H9 (cell line): ENCODE measurements at regions not wholly inside any gene's neighbourhood (a gene's known extent, or its start where the extent isn't known, plus 50 kb on each side); places are given as distances from the start of the nearest gene placed in this dataset.

ENCODE experiments used
- DNase-seq: peaks from one replicate; pipeline ENCODE4 v3.0.0-alpha.2; 2017
- H2AFZ ChIP-seq: one replicate; pipeline ENCODE4 v1.6.1; 2013; ENCODE audit warnings: mild to moderate bottlenecking, low read length, control low read depth, moderate library complexity
- H2AK5ac ChIP-seq: 2 replicates; pipeline ENCODE4 v1.6.1; 2013; ENCODE audit warnings: low read length, control low read depth, mixed read lengths; ENCODE audit not compliant: insufficient read length
- H2BK120ac ChIP-seq: one replicate; pipeline ENCODE4 v1.6.1; 2013; ENCODE audit warnings: low read depth, mild to moderate bottlenecking, low read length, control low read depth, inconsistent platforms; ENCODE audit not compliant: poor library complexity, severe bottlenecking
- H2BK12ac ChIP-seq: 2 replicates; pipeline ENCODE4 v1.6.1; 2013; ENCODE audit warnings: low read length, control low read depth, mixed read lengths, low read depth; ENCODE audit not compliant: insufficient read length
- H2BK15ac ChIP-seq: 2 replicates; pipeline ENCODE4 v1.6.1; 2013; ENCODE audit warnings: low read depth, low read length, control low read depth
- H2BK20ac ChIP-seq: one replicate; pipeline ENCODE4 v1.6.1; 2013; ENCODE audit warnings: low read depth, mild to moderate bottlenecking, low read length, control low read depth, inconsistent platforms; ENCODE audit not compliant: poor library complexity, severe bottlenecking
- H2BK5ac ChIP-seq: 2 replicates; pipeline ENCODE4 v1.6.1; 2013; ENCODE audit warnings: low read length, control low read depth, mixed read lengths; ENCODE audit not compliant: insufficient read length
- H3K14ac ChIP-seq: 2 replicates; pipeline ENCODE4 v1.6.1; 2013; ENCODE audit warnings: low read length, control low read depth; ENCODE audit not compliant: insufficient read depth
- H3K18ac ChIP-seq: 2 replicates; pipeline ENCODE4 v1.6.1; 2013; ENCODE audit warnings: low read depth, mild to moderate bottlenecking, mixed read lengths, low read length, control low read depth; ENCODE audit not compliant: insufficient read length
- H3K23ac ChIP-seq: 2 replicates; pipeline ENCODE4 v1.6.1; 2013; ENCODE audit warnings: low read length, control low read depth, mixed read lengths, low read depth; ENCODE audit not compliant: insufficient read length
- H3K23me2 ChIP-seq: 2 replicates; pipeline ENCODE4 v1.6.1; 2013; ENCODE audit warnings: low read depth, mild to moderate bottlenecking, mixed read lengths, low read length, control low read depth; ENCODE audit not compliant: insufficient read length, poor library complexity, severe bottlenecking
- H3K27ac ChIP-seq: 2 replicates; pipeline ENCODE4 v1.5.1; 2013; ENCODE audit warnings: low read length, control low read depth, mixed read lengths, low read depth; ENCODE audit not compliant: insufficient read length
- H3K27me3 ChIP-seq: 2 replicates; pipeline ENCODE4 v1.6.1; 2013; ENCODE audit warnings: low read length, control low read depth, inconsistent platforms; ENCODE audit not compliant: insufficient read depth
- H3K4ac ChIP-seq: 2 replicates; pipeline ENCODE4 v1.6.1; 2013; ENCODE audit warnings: low read depth, mild to moderate bottlenecking, control low read depth, inconsistent platforms, low read length, moderate library complexity
- H3K4me1 ChIP-seq: 2 replicates; pipeline ENCODE4 v1.6.1; 2013; ENCODE audit warnings: low read length, control low read depth, inconsistent platforms; ENCODE audit not compliant: insufficient read depth
- H3K4me2 ChIP-seq: 2 replicates; pipeline ENCODE4 v1.6.1; 2013; ENCODE audit warnings: low read length, control low read depth, mixed read lengths; ENCODE audit not compliant: insufficient read length, insufficient read depth
- H3K56ac ChIP-seq: 2 replicates; pipeline ENCODE4 v1.6.1; 2013; ENCODE audit warnings: low read depth, mild to moderate bottlenecking, mixed read lengths, low read length, control low read depth; ENCODE audit not compliant: insufficient read length
- H3K79me1 ChIP-seq: 2 replicates; pipeline ENCODE4 v1.6.1; 2013; ENCODE audit warnings: low read depth, mild to moderate bottlenecking, moderate library complexity, low read length, control low read depth, inconsistent platforms; ENCODE audit not compliant: insufficient read depth, poor library complexity, severe bottlenecking
- H3K79me2 ChIP-seq: 2 replicates; pipeline ENCODE4 v1.6.1; 2013; ENCODE audit warnings: low read length, control low read depth, inconsistent platforms; ENCODE audit not compliant: insufficient read depth
- H3K9ac ChIP-seq: 2 replicates; pipeline ENCODE4 v1.6.1; 2013; ENCODE audit warnings: low read length, control low read depth, mixed read lengths; ENCODE audit not compliant: insufficient read length; ENCODE audit errors: extremely low read depth
- H3K9me3 ChIP-seq: one replicate; pipeline ENCODE4 v1.6.1; 2013; ENCODE audit warnings: low read depth, low read length, inconsistent platforms; ENCODE audit not compliant: control insufficient read depth
- H3T11ph ChIP-seq: one replicate; pipeline ENCODE4 v1.6.1; 2013; ENCODE audit warnings: mild to moderate bottlenecking, low read length, control low read depth, inconsistent platforms
- H4K20me1 ChIP-seq: one replicate; pipeline ENCODE4 v1.6.1; 2013; ENCODE audit not compliant: control insufficient read depth, insufficient read length, insufficient read depth
- H4K5ac ChIP-seq: 2 replicates; pipeline ENCODE4 v1.6.1; 2013; ENCODE audit warnings: low read depth, mild to moderate bottlenecking, mixed read lengths, low read length, control low read depth; ENCODE audit not compliant: insufficient read length
- H4K8ac ChIP-seq: replicated peaks from 2 replicates; pipeline ENCODE4 v1.6.1; 2013; ENCODE audit warnings: low read length, control low read depth, mixed read lengths, low read depth; ENCODE audit not compliant: insufficient read length
- H4K91ac ChIP-seq: 2 replicates; pipeline ENCODE4 v1.6.1; 2013; ENCODE audit warnings: low read depth, mild to moderate bottlenecking, moderate library complexity, mixed read lengths, low read length, control low read depth; ENCODE audit not compliant: insufficient read length
- H3K27ac Mint-ChIP-seq, 3 experiments: 2 replicates in 2 of 3; 3 replicates in 1 of 3; pipeline ENCODE4 v1.8.0; 2020 to 2021; ENCODE audit warnings: mixed read lengths in 3 of 3, mild to moderate bottlenecking in 1 of 3, moderate library complexity in 1 of 3
- H3K27me3 Mint-ChIP-seq: 2 replicates; pipeline ENCODE4 v1.8.0; 2021; ENCODE audit warnings: low read depth, mild to moderate bottlenecking, moderate library complexity, mixed read lengths
- H3K36me3 Mint-ChIP-seq, 3 experiments: 2 replicates in 2 of 3; 3 replicates in 1 of 3; pipeline ENCODE4 v1.8.0; 2020 to 2021; ENCODE audit warnings: low read depth in 3 of 3, mixed read lengths in 3 of 3; ENCODE audit not compliant: insufficient read depth in 1 of 3
- H3K4me1 Mint-ChIP-seq, 2 experiments: 2 replicates each; pipeline ENCODE4 v1.8.0; 2020; ENCODE audit warnings: mixed read lengths in 2 of 2
- H3K4me3 Mint-ChIP-seq, 2 experiments: 2 replicates in 1 of 2; 3 replicates in 1 of 2; pipeline ENCODE4 v1.8.0; 2020 to 2021; ENCODE audit warnings: mild to moderate bottlenecking in 2 of 2, mixed read lengths in 2 of 2, moderate library complexity in 1 of 2
- H3K9me3 Mint-ChIP-seq, 2 experiments: 2 replicates in 1 of 2; 3 replicates in 1 of 2; pipeline ENCODE4 v1.8.0; 2020; ENCODE audit warnings: mild to moderate bottlenecking in 2 of 2, mixed read lengths in 2 of 2, moderate library complexity in 1 of 2
- WGBS: extraction: QIAGEN DNeasy Blood & Tissue Kit; methylation state at CpG from one replicate; pipeline ENCODE4 v1.1.7; 2013; ENCODE audit warnings: missing lambda C conversion rate, low lambda C conversion rate, mixed read lengths; ENCODE audit not compliant: insufficient read length; ENCODE audit errors: extremely low coverage; 5-methylcytosine and 5-hydroxymethylcytosine counted together
- TF ChIP-seq, protein P1 (sequence below): fragments of 200-600 bp; sonication (generic); conservative IDR thresholded peaks from 3 replicates; pipeline ENCODE4 v1.8.0; 2021; ENCODE audit warnings: antibody characterized with exemption, mild to moderate bottlenecking

DNA sequence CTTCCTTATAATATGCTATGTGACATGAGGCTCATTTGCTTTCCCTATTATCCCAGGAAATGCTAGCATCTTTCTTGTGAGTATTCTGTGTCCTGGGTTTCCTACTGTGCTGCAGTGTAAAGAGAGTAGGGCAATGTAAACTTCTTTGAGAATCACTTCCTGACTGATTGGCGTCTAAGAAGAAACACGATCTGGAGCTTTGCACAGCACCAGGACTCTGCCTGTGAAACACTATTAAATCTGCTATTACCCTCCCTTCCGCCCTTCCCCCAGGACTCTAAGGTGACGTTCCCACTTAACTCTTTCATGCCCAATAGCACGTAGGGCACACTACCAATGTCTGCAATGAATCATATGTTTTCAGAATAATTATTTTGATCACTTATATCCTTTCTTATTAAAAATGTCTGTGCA, 607.3 kb upstream of the CITED2 start:
- Histone ChIP-seq H3K23me2 (no peaks in the 10 kb centered on the region), H3K14ac (no peak overlapping the region), H2BK120ac (no peak overlapping the region), H2BK20ac (no peak overlapping the region), H3K9me3 (no peaks in the 10 kb centered on the region), H4K20me1 (no peaks in the 10 kb centered on the region), H3K27ac (no peak overlapping the region), H4K8ac (no peak overlapping the region), H3K4ac (no peak overlapping the region), H3K18ac (no peak overlapping the region), H3T11ph (no peak overlapping the region), H4K91ac (no peak overlapping the region), H3K4me1 (peaks cover 6% of the 10 kb centered on the region; the same call in 1 of the 2 replicates), H3K23ac (no peak overlapping the region), H2AK5ac (no peak overlapping the region), H3K79me2 (no peaks in the 10 kb centered on the region), H2BK15ac (no peak overlapping the region), H3K56ac (no peak overlapping the region), H4K5ac (no peak overlapping the region), H3K79me1 (no peaks in the 10 kb centered on the region), H3K27me3 (no peaks in the 10 kb centered on the region), H2AFZ (peak overlapping the region; percentile 68), H3K9ac (no peak overlapping the region), H3K4me2 (no peak overlapping the region), H2BK12ac (no peak overlapping the region), H2BK5ac (no peak overlapping the region)
- peaks cover 32 to 34% of the 10 kb centered on the region in 2 experiments for H3K4me1 Mint-ChIP-seq
- peak overlapping the region; percentile 55 to 93 (median 71); a peak in 6 of 7 replicates for H3K27ac Mint-ChIP-seq
- DNase-seq: peak; percentile 30
- no CpG with 5 or more reads among the region's 5 CpGs for WGBS
- H3K4me3 Mint-ChIP-seq: peak overlapping the region in 1 of 2 experiments; percentile 38; a peak in 2 of 5 replicates
- no peaks in the 10 kb centered on the region for H3K27me3 Mint-ChIP-seq
- H3K36me3 Mint-ChIP-seq: no peaks in the 10 kb centered on the region
- TF ChIP-seq, protein P1, sequence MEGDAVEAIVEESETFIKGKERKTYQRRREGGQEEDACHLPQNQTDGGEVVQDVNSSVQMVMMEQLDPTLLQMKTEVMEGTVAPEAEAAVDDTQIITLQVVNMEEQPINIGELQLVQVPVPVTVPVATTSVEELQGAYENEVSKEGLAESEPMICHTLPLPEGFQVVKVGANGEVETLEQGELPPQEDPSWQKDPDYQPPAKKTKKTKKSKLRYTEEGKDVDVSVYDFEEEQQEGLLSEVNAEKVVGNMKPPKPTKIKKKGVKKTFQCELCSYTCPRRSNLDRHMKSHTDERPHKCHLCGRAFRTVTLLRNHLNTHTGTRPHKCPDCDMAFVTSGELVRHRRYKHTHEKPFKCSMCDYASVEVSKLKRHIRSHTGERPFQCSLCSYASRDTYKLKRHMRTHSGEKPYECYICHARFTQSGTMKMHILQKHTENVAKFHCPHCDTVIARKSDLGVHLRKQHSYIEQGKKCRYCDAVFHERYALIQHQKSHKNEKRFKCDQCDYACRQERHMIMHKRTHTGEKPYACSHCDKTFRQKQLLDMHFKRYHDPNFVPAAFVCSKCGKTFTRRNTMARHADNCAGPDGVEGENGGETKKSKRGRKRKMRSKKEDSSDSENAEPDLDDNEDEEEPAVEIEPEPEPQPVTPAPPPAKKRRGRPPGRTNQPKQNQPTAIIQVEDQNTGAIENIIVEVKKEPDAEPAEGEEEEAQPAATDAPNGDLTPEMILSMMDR: no peak
- H3K9me3 Mint-ChIP-seq: no peaks in the 10 kb centered on the region
